GM18498 (cell line): ENCODE measurements at regions not wholly inside any gene's neighbourhood (a gene's known extent, or its start where the extent isn't known, plus 50 kb on each side); places are given as distances from the start of the nearest gene placed in this dataset.
"Not testable (repeated sequence)": the region's sequence is repeated elsewhere in the genome, so short reads cannot be mapped to it uniquely, and the experiment has no call there.

Experiments used
- ATAC-seq: cut with Tn5 transposase; IDR thresholded peaks from one replicate; pipeline ENCODE4 v1.9.1; 2021; ENCODE audit warnings: mild to moderate bottlenecking, moderate library complexity; ENCODE audit not compliant: unreplicated experiment

- no peak for ATAC-seq
Observed at GRCh38 chr9:97772145-97772544, 75.0 kb upstream of the XPA start.

- no peak for ATAC-seq
Observed at GRCh38 chr9:97773091-97773490, 76.0 kb upstream of the XPA start.

GRCh38 chr9:97773723-97774122, 76.6 kb upstream of the XPA start:
- no peak for ATAC-seq

- no peak for ATAC-seq
Observed at GRCh38 chr9:97774673-97775072, 77.5 kb upstream of the XPA start.

GRCh38 chr9:97778740-97779139, 74.3 kb upstream of the FOXE1 start:
- not testable (repeated sequence) for ATAC-seq

- no peak for ATAC-seq
Observed at GRCh38 chr9:97779608-97780007, 73.4 kb upstream of the FOXE1 start.

- ATAC-seq, result no peak
Observed at GRCh38 chr9:97781902-97782301, 71.1 kb upstream of the FOXE1 start.

GRCh38 chr9:97786341-97786740, 66.7 kb upstream of the FOXE1 start:
- no peak for ATAC-seq

GRCh38 chr9:97787551-97787950, 65.5 kb upstream of the FOXE1 start:
- no peak for ATAC-seq

- ATAC-seq, result no peak
Observed at GRCh38 chr9:97788763-97789663, 64.0 kb upstream of the FOXE1 start.

GRCh38 chr9:97790542-97790941, 62.5 kb upstream of the FOXE1 start:
- no peak for ATAC-seq

GRCh38 chr9:97791542-97791941, 61.5 kb upstream of the FOXE1 start:
- ATAC-seq, result no peak

- no peak for ATAC-seq
Observed at GRCh38 chr9:97793067-97793466, 60.0 kb upstream of the FOXE1 start.

- no peak for ATAC-seq
Observed at GRCh38 chr9:97794666-97795065, 58.4 kb upstream of the FOXE1 start.

GRCh38 chr9:97796176-97796575, 56.9 kb upstream of the FOXE1 start:
- ATAC-seq, result not testable (repeated sequence)

GRCh38 chr9:97801180-97801579, 51.8 kb upstream of the FOXE1 start:
- ATAC-seq, result no peak

GRCh38 chr9:97802276-97802675, 50.8 kb upstream of the FOXE1 start:
- ATAC-seq, result no peak

GRCh38 chr9:97803167-97804058, 49.6 kb upstream of the FOXE1 start:
- ATAC-seq, result peak; percentile 95
